ENCODE measurements at regions not wholly inside any gene's neighbourhood (a gene's known extent, or its start where the extent isn't known, plus 50 kb on each side); places are given as distances from the start of the nearest gene placed in this dataset.

DNA sequence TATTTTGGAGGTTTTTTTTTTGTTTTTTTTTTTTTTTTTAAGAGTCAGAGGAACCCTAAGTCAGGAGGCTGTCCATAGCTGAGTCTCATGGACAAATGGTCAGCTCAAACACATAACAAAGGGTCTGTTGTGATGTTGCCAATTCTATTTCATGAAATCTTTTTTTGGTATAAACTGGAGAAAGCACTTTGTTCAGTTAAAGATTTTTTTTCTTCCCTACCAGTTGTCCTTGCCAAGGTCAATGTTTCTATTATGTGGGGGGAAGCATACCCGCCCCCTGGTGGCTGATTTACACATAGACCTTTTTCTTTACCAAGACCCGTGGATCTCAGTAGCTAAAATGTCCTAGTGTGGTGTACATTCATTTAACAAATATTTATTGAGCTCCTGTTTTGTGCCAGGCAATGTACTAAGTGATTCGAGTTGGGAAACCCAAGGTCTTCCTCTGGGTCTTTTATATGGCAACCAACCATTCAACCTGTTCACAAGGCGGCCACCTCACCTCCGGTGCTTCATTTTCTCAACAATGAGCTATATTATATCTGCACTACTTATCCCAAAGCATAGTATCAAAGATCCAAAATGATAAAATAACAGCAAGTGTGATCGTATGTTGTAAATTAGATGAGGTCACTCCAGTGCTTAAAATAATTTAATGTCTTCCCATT lies 214.5 kb downstream of the PAH start:
- TF ChIP-seq, protein P1, sequence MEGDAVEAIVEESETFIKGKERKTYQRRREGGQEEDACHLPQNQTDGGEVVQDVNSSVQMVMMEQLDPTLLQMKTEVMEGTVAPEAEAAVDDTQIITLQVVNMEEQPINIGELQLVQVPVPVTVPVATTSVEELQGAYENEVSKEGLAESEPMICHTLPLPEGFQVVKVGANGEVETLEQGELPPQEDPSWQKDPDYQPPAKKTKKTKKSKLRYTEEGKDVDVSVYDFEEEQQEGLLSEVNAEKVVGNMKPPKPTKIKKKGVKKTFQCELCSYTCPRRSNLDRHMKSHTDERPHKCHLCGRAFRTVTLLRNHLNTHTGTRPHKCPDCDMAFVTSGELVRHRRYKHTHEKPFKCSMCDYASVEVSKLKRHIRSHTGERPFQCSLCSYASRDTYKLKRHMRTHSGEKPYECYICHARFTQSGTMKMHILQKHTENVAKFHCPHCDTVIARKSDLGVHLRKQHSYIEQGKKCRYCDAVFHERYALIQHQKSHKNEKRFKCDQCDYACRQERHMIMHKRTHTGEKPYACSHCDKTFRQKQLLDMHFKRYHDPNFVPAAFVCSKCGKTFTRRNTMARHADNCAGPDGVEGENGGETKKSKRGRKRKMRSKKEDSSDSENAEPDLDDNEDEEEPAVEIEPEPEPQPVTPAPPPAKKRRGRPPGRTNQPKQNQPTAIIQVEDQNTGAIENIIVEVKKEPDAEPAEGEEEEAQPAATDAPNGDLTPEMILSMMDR (IDR thresholded peaks at IDR 0.05; ENCODE audit: insufficient read depth, low read depth, low read length) = peak; percentile 78
- peak; percentile 78 for DNase-seq (ENCODE audit: low read depth)
- no peak overlapping the region for H3K4me3 ChIP-seq (ENCODE audit: low read depth, low read length)

DNA sequence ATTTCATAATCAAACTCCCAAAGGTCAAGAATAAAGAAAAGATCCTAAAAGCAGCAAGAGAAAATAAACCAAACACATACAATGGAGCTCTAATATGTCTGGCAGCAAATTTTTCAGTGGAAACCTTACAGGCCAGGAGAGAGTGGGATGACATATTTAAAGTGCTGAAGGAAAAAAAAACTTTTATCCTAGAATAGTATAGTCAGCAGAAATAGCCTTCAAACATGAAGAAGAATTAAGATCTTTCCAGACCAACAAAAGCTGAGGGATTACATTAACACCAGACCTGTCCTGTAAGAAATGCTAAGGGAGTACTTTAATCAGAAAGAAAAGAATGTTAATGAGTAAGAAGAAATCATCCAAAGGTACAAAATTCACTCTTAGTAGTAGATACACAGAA lies 215.7 kb upstream of the IGF1 start:
- no peak for DNase-seq (ENCODE audit: low read depth)
- H3K4me3 ChIP-seq (ENCODE audit: low read depth, low read length) = no peak overlapping the region
- TF ChIP-seq, protein P1 (IDR thresholded peaks at IDR 0.05; ENCODE audit: insufficient read depth, low read depth, low read length) = no peak

DNA sequence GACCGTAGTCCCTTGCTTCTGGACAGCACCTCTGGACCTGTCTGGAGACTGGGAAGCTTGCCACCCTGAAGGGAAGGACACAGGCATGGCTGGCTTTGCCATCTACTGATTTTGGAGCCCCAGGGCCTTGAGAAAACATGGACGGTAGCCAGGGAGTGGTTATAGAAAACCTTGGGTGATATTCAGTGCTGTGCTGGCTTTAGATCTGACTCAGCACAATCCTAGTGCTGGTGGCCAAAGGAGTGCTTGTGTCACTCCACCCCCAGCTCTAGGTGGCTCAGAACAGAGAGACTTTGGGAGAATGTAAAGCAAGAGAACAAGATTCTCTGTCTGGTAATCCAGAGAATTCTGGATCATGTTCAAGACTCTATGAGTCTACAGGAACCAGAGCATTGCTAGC lies 214.5 kb upstream of the IGF1 start:
- no peak for DNase-seq (ENCODE audit: low read depth)
- no peak overlapping the region for H3K4me3 ChIP-seq (ENCODE audit: low read depth, low read length)
- TF ChIP-seq, protein P1 (IDR thresholded peaks at IDR 0.05; ENCODE audit: insufficient read depth, low read depth, low read length) = no peak

DNA sequence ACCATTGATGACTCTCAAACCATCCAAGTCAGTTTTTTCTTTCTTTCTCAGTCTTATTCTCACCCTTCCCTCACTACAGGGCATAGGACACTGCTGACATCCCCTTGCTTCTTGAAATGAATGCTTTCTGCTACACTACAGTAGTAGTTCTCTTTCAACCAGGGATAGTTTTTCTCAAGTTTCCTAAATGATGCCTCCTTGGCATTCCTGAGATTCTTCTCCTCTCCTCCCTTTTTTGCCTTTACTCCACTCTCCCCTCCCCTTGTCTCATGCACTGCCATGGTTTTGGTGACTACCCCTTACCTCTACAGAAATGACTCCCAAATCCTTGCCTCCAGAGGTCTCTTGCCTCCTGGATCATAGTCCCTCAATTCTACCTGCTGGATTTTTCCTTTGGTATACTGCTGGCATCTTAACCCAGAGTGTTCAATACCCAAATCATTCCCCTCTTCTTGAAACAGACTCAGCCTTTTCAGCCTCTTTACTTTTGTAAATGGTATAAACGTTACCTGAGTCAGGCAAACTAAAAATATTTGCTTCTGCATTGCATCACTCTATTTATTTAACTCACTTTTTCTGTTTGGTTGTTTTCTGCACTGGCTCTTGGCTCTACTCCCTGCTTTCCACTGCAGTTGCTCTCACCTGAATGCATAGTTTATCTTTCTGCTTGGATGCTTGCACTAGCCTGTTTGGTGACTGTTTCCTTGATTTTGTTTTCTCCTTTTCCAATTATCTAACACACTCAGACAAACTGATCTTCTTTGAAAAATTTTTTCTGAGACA lies 211.6 kb upstream of the IGF1 start:
- DNase-seq (ENCODE audit: low read depth) = no peak
- H3K4me3 ChIP-seq (ENCODE audit: low read depth, low read length) = no peak overlapping the region
- TF ChIP-seq, protein P1 (IDR thresholded peaks at IDR 0.05; ENCODE audit: insufficient read depth, low read depth, low read length) = no peak

DNA sequence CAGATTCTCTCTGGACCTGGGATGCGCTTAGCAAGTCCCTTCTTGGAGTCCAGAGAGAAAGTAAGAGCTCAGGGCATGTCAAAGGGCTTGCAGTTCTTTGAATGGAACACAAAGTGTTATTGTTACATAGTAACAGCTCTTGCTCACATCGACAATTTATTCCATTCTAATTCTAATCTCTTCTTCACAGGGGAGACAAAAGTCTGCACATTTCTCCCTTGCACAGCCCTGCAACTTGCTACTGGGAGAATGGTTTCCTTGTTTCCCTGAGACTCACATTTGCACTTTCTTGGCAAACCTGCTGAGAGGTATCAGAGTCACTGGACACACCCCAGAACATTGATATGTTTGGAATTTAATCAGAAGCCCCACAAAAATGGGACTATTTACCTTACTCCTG lies 209.9 kb upstream of the IGF1 start:
- H3K4me3 ChIP-seq (ENCODE audit: low read depth, low read length) = no peak overlapping the region
- TF ChIP-seq, protein P1 (IDR thresholded peaks at IDR 0.05; ENCODE audit: insufficient read depth, low read depth, low read length) = no peak
- no peak for DNase-seq (ENCODE audit: low read depth)

DNA sequence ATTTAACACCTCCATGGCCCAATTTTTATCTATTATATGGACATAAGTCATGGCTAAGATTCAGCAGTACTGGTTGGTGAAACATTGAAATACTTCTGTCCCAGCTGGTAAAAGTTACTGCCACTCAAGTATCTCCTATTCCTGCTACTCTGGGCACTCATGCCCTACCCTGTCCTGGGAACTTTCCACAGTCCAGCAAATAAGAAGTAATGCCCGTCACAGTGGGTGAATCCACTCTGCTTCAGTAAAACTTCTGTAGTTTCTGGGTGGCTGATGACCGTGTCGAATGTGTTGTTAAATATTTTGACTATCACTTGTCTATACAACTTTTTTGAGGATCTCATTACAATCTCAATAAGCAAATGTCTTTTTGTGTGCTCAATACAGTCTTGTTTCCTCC lies 209.3 kb upstream of the IGF1 start:
- no peak for DNase-seq (ENCODE audit: low read depth)
- TF ChIP-seq, protein P1 (IDR thresholded peaks at IDR 0.05; ENCODE audit: insufficient read depth, low read depth, low read length) = no peak
- H3K4me3 ChIP-seq (ENCODE audit: low read depth, low read length) = no peak overlapping the region
